ENCODE measurements at regions not wholly inside any gene's neighbourhood (a gene's known extent, or its start where the extent isn't known, plus 50 kb on each side); places are given as distances from the start of the nearest gene placed in this dataset.
A peak's percentile ranks its signal among the peaks of the same experiment; 100 is the strongest.

- 0% methylated on average over 1 of the region's 1 CpG for WGBS (ENCODE audit: insufficient coverage, insufficient replicate concordance, low lambda C conversion rate, missing lambda C conversion rate)
- POLR2A ChIA-PET = interaction anchor here (0.6 kb wide), 1 partner anchor 145 kb away, joined by 3 read pairs; no protein-coding TSS in a partner anchor
- ATAC-seq (peak; percentile 56), DNase-seq (ENCODE audit: low read depth, low spot score) (no peak), FAIRE-seq (no peak)
- H4K20me1 ChIP-seq (ENCODE audit: control insufficient read depth, insufficient read depth) = no peaks in the 10 kb centered on the region
- no peaks in the 10 kb centered on the region for H3K36me3 ChIP-seq (ENCODE audit: control insufficient read depth in 2 of 2, insufficient read depth in 2 of 2, low read length in 1 of 2)
- RAD21 ChIA-PET (ENCODE audit: unreplicated experiment) = interaction anchor here (1.0 to 1.4 kb wide), 3 partner anchors 427 to 594 kb away, joined by 3 read pairs; no protein-coding TSS in a partner anchor
- H3K79me2 ChIP-seq (ENCODE audit: control insufficient read depth, insufficient read depth, low read length) = no peaks in the 10 kb centered on the region
- no peak overlapping the region for H3K9ac ChIP-seq (ENCODE audit: control insufficient read depth, insufficient read depth, low read length)
- no peak overlapping the region for H3K4me3 ChIP-seq
- H3K27ac ChIP-seq (ENCODE audit: control insufficient read depth, insufficient read depth) = no peak overlapping the region
- intact Hi-C loops (cut with micrococcal nuclease; ENCODE audit: unreplicated experiment) (no loop called here), in situ Hi-C loops (cut with MboI) (no loop called here)
- H3K4me2 ChIP-seq (ENCODE audit: control insufficient read depth, insufficient read depth) = no peak overlapping the region
- no peaks in the 10 kb centered on the region for H3K4me1 ChIP-seq (ENCODE audit: control insufficient read depth, insufficient read depth, low read length)
- H3K9me3 ChIP-seq (replicated peaks; ENCODE audit: control insufficient read depth, insufficient read depth, low read length) = no peaks in the 10 kb centered on the region
- CTCF ChIA-PET = no interaction called here
- H2AFZ ChIP-seq (ENCODE audit: control insufficient read depth, low read depth, low read length) = no peak overlapping the region
- SMC1A ChIA-PET (ENCODE audit: uncharacterized antibody, unreplicated experiment) = interaction anchor here (0.6 to 1.3 kb wide), 4 partner anchors 8 to 99 kb away, joined by 3 to 4 read pairs (median 4); no protein-coding TSS in a partner anchor
- no TSS peak for BruUV-seq (replicated peaks)
- H3K27me3 ChIP-seq (replicated peaks in 1 of 2; ENCODE audit: control insufficient read depth in 2 of 2, insufficient read depth in 2 of 2, low read length in 1 of 2) = no peaks in the 10 kb centered on the region
- TF ChIP-seq USF1 (IDR thresholded peaks at IDR 0.05; ENCODE audit: borderline replicate concordance, extremely low read length, insufficient read depth, low read depth, low read length) = no peak
- no peak for TF ChIP-seq JUND (IDR thresholded peaks at IDR 0.05; ENCODE audit: low read depth, low read length)
- no peak for TF ChIP-seq BRCA1 (IDR thresholded peaks at IDR 0.05; ENCODE audit: low read depth, low read length)
- peak; percentile 32; the same call in 1 of the 2 replicates for TF ChIP-seq RELB (IDR thresholded peaks at IDR 0.05; ENCODE audit: low read depth)
- TF ChIP-seq TCF7 (IDR thresholded peaks at IDR 0.05; ENCODE audit: borderline replicate concordance) = no peak
- TF ChIP-seq ZNF592 (IDR thresholded peaks at IDR 0.05) = no peak
- no peak for TF ChIP-seq PKNOX1 (IDR thresholded peaks at IDR 0.05)
- TF ChIP-seq TCF12 (IDR thresholded peaks at IDR 0.05; ENCODE audit: low read depth, low read length) = no peak
- no peak for TF ChIP-seq ZBTB4 (CRISPR knock-in tag; IDR thresholded peaks at IDR 0.05)
- TF ChIP-seq MTA2 (IDR thresholded peaks at IDR 0.05; ENCODE audit: low read depth) = peak; percentile 37; the same call in 1 of the 2 replicates
- TF ChIP-seq HDAC6 (IDR thresholded peaks at IDR 0.05; ENCODE audit: unreplicated experiment) = no peak
- TF ChIP-seq PML (IDR thresholded peaks at IDR 0.05; ENCODE audit: low read length) = no peak
Observed at GRCh38 chr7:46515844-46516590, 594.9 kb upstream of the IGFBP3 start.
